Fibroblast of lung (primary cell): ENCODE measurements at regions not wholly inside any gene's neighbourhood (a gene's known extent, or its start where the extent isn't known, plus 50 kb on each side); places are given as distances from the start of the nearest gene placed in this dataset.

Experiments
- CTCF ChIP-seq, 2 donors: IDR thresholded peaks in 1 of 2; conservative IDR thresholded peaks in 1 of 2; 1 replicate in 1 of 2; 2 replicates in 1 of 2; pipeline ENCODE4 v1.5.1; 2011 to 2012; ENCODE audit warnings: low read length in 2 of 2, control low read depth in 1 of 2, inconsistent platforms in 1 of 2, low read depth in 1 of 2, mild to moderate bottlenecking in 1 of 2
- EZH2 ChIP-seq: IDR thresholded peaks from 2 replicates; pipeline ENCODE4 v1.5.1; 2012; ENCODE audit warnings: low read length, control low read depth, mild to moderate bottlenecking; ENCODE audit errors: missing control alignments

GRCh38 chr12:127528551-127528950 lies 738.4 kb upstream of the TMEM132C start:
- TF ChIP-seq EZH2 (no peak), CTCF (conservative IDR thresholded peaks at IDR 0.05 in 1 of 2, IDR thresholded peaks at IDR 0.05 in 1 of 2; ENCODE audit: low read depth in 1 of 2, low read length in 2 of 2) (no peak)
